Fibroblast of peridontal ligament (primary cell): ENCODE measurements at regions not wholly inside any gene's neighbourhood (a gene's known extent, or its start where the extent isn't known, plus 50 kb on each side); places are given as distances from the start of the nearest gene placed in this dataset.
"Not testable (repeated sequence)": the region's sequence is repeated elsewhere in the genome, so short reads cannot be mapped to it uniquely, and the experiment has no call there.

Source experiments
- DNase-seq: peaks from one replicate; pipeline ENCODE4 v3.0.0-alpha.2; 2010; ENCODE audit errors: extremely low read depth

- peak; percentile 91 for DNase-seq
Measured at GRCh38 chr13:84192125-84192524, 309.9 kb upstream of the SLITRK1 start.

GRCh38 chr13:84191139-84191538 lies 308.9 kb upstream of the SLITRK1 start:
- DNase-seq, result no peak

GRCh38 chr13:84187626-84188025 lies 305.4 kb upstream of the SLITRK1 start:
- no peak for DNase-seq

- DNase-seq, result no peak
Measured at GRCh38 chr13:84139561-84140158, 257.4 kb upstream of the SLITRK1 start.

- DNase-seq, result peak; percentile 77
Measured at GRCh38 chr13:84137292-84137691, 255.0 kb upstream of the SLITRK1 start.

- no peak for DNase-seq
Measured at GRCh38 chr13:84136582-84136981, 254.3 kb upstream of the SLITRK1 start.

- DNase-seq, result no peak
Measured at GRCh38 chr13:84132491-84132890, 250.2 kb upstream of the SLITRK1 start.

GRCh38 chr13:84131249-84131648 lies 249.0 kb upstream of the SLITRK1 start:
- no peak for DNase-seq

GRCh38 chr13:84130495-84131114 lies 248.3 kb upstream of the SLITRK1 start:
- DNase-seq, result no peak

- no peak for DNase-seq
Measured at GRCh38 chr13:84129966-84130365, 247.7 kb upstream of the SLITRK1 start.

GRCh38 chr13:84127597-84128128 lies 245.4 kb upstream of the SLITRK1 start:
- DNase-seq, result no peak

- no peak for DNase-seq
Measured at GRCh38 chr13:84126671-84127171, 244.4 kb upstream of the SLITRK1 start.

- peak; percentile 80 for DNase-seq
Measured at GRCh38 chr13:84121456-84121855, 239.2 kb upstream of the SLITRK1 start.

- DNase-seq, result peak; percentile 46
Measured at GRCh38 chr13:84118839-84119409, 236.7 kb upstream of the SLITRK1 start.

- DNase-seq, result no peak
Measured at GRCh38 chr13:84098273-84098672, 216.0 kb upstream of the SLITRK1 start.

GRCh38 chr13:84097148-84097547 lies 214.9 kb upstream of the SLITRK1 start:
- no peak for DNase-seq

- peak; percentile 41 for DNase-seq
Measured at GRCh38 chr13:84096216-84096615, 213.9 kb upstream of the SLITRK1 start.

- DNase-seq, result no peak
Measured at GRCh38 chr13:84088996-84089395, 206.7 kb upstream of the SLITRK1 start.

- DNase-seq, result peak; percentile 1
Measured at GRCh38 chr13:84086847-84087162, 204.5 kb upstream of the SLITRK1 start.

GRCh38 chr13:84086098-84086846 lies 204.0 kb upstream of the SLITRK1 start:
- DNase-seq, result not testable (repeated sequence)

GRCh38 chr13:84082462-84082861 lies 200.2 kb upstream of the SLITRK1 start:
- DNase-seq, result no peak

- DNase-seq, result no peak
Measured at GRCh38 chr13:84080748-84081530, 198.7 kb upstream of the SLITRK1 start.
